OCI-LY7 (cell line): ENCODE measurements at regions not wholly inside any gene's neighbourhood (a gene's known extent, or its start where the extent isn't known, plus 50 kb on each side); places are given as distances from the start of the nearest gene placed in this dataset.

ENCODE experiments used
- EZH2phosphoT487 ChIP-seq: fragments of 200-600 bp; sonication (generic); IDR thresholded peaks from 2 replicates; pipeline ENCODE4 v1.6.1; 2018; ENCODE audit warnings: low read depth, borderline replicate concordance, mild to moderate bottlenecking, mixed run types, antibody characterized with exemption, low read length, moderate library complexity, mixed read lengths
- TF ChIP-seq, protein P1 (sequence below): fragments of 200-600 bp; sonication (generic); conservative IDR thresholded peaks from 2 replicates; pipeline ENCODE4 v1.5.1; 2014; ENCODE audit warnings: mild to moderate bottlenecking, antibody characterized with exemption, low read length, moderate library complexity, mixed read lengths

DNA sequence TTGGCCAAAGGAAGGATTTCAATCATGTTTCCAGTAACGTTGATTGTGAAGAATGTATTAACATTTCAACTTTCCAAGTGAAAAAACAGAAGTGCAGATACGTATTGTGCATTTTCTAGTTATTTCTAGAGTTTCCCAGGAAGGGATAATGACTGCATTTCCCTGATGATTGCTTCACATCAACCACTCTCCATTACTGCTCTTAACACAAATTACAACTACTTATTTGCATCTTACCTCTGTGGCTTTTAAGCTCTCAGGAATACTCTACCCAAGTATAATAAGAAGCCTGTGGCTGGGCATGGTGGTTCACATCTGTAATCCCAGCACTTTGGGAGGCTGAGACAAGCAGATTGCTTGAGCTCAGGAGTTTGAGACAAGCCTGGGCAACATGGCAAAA, 582.5 kb downstream of the ZNF385D start:
- TF ChIP-seq, protein P1, sequence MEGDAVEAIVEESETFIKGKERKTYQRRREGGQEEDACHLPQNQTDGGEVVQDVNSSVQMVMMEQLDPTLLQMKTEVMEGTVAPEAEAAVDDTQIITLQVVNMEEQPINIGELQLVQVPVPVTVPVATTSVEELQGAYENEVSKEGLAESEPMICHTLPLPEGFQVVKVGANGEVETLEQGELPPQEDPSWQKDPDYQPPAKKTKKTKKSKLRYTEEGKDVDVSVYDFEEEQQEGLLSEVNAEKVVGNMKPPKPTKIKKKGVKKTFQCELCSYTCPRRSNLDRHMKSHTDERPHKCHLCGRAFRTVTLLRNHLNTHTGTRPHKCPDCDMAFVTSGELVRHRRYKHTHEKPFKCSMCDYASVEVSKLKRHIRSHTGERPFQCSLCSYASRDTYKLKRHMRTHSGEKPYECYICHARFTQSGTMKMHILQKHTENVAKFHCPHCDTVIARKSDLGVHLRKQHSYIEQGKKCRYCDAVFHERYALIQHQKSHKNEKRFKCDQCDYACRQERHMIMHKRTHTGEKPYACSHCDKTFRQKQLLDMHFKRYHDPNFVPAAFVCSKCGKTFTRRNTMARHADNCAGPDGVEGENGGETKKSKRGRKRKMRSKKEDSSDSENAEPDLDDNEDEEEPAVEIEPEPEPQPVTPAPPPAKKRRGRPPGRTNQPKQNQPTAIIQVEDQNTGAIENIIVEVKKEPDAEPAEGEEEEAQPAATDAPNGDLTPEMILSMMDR: no peak
- TF ChIP-seq EZH2phosphoT487: no peak
